RWPE2 (cell line): ENCODE measurements at regions not wholly inside any gene's neighbourhood (a gene's known extent, or its start where the extent isn't known, plus 50 kb on each side); places are given as distances from the start of the nearest gene placed in this dataset.
A peak's percentile ranks its signal among the peaks of the same experiment; 100 is the strongest.

Experiments used
- ATAC-seq: fragments of 200-7000 bp; cut with Tn5 transposase; 3 replicates; pipeline ENCODE4 v1.9.1; 2021; ENCODE audit warnings: low read depth
- DNase-seq: peaks from one replicate; pipeline ENCODE4 v3.0.0-alpha.2; 2020; ENCODE audit warnings: low spot score
- H3K27ac ChIP-seq: fragments of 450-650 bp; 2 replicates; pipeline ENCODE4 v1.5.1; 2017; ENCODE audit warnings: mild to moderate bottlenecking; ENCODE audit not compliant: poor library complexity, severe bottlenecking
- H3K27me3 ChIP-seq: fragments of 250-450 bp; sonication (Bioruptor Pico); 2 replicates; pipeline ENCODE4 v1.5.1; 2021; ENCODE audit warnings: mild to moderate bottlenecking, moderate library complexity; ENCODE audit not compliant: insufficient read depth, poor library complexity, severe bottlenecking
- H3K36me3 ChIP-seq: fragments of 250-450 bp; sonication (Bioruptor Pico); 2 replicates; pipeline ENCODE4 v1.5.1; 2020; ENCODE audit warnings: low read depth, mild to moderate bottlenecking, moderate library complexity
- H3K4me1 ChIP-seq: fragments of 250-450 bp; sonication (Bioruptor Pico); 2 replicates; pipeline ENCODE4 v1.5.1; 2021; ENCODE audit warnings: mild to moderate bottlenecking, moderate library complexity; ENCODE audit not compliant: insufficient read depth, poor library complexity, severe bottlenecking
- H3K4me3 ChIP-seq: fragments of 250-450 bp; sonication (Bioruptor Pico); 2 replicates; pipeline ENCODE4 v1.5.1; 2021; ENCODE audit warnings: mild to moderate bottlenecking, moderate library complexity; ENCODE audit not compliant: severe bottlenecking
- H3K9me3 ChIP-seq: fragments of 250-450 bp; sonication (Bioruptor Pico); 2 replicates; pipeline ENCODE4 v1.5.1; 2021; ENCODE audit warnings: mild to moderate bottlenecking, moderate library complexity; ENCODE audit not compliant: severe bottlenecking
- TF ChIP-seq, protein P1 (sequence below): fragments of 450-650 bp; IDR thresholded peaks from one replicate; pipeline ENCODE4 v1.5.1; 2017; ENCODE audit warnings: mild to moderate bottlenecking, moderate library complexity; ENCODE audit not compliant: poor library complexity, severe bottlenecking

DNA sequence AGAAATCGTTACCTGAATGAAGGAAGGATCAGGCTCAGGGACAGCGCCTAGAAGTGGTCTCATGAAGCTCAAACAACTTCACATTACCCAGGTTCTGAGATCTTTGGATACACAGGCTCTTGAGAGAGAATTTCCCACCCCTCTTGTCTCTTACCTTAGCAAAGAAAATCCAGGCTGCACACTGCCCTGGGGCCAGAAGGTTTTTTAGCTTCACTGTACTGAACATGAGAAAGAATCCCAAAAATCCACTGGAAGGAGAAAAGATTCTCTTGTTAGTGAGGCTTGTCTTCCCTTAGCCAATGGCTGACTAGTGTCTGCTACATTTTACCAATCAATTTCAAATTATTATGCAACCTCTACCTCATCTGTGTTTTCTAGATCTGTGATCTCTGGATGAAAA lies 101.0 kb upstream of the RIOK3 start:
- peaks cover 44% of the 10 kb centered on the region for H3K36me3 ChIP-seq

DNA sequence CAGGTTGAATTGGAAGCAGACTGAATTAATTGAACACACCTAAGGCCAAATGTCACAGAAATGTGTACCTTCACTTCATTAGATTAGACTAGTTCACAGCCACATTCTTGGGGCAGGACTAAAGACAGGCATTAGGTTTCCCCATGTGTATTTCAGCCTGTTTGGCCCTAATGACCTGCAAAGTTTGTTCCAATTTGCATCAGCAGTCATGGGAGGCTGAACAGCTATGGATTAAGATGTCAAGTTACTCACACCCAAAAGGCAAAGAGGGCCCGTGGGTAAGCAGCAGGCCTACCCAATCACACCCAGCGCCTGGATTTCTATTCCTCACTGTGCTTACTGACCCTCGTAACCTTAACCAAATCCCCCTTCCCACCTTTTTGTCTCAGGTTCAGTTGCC lies 99.6 kb upstream of the RIOK3 start:
- Histone ChIP-seq H3K9me3 (no peaks in the 10 kb centered on the region), H3K4me3 (no peak overlapping the region), H3K27ac (no peak overlapping the region), H3K36me3 (peaks cover 38% of the 10 kb centered on the region), H3K27me3 (no peaks in the 10 kb centered on the region), H3K4me1 (no peaks in the 10 kb centered on the region)
- ATAC-seq (no peak), DNase-seq (no peak)
- TF ChIP-seq, protein P1, sequence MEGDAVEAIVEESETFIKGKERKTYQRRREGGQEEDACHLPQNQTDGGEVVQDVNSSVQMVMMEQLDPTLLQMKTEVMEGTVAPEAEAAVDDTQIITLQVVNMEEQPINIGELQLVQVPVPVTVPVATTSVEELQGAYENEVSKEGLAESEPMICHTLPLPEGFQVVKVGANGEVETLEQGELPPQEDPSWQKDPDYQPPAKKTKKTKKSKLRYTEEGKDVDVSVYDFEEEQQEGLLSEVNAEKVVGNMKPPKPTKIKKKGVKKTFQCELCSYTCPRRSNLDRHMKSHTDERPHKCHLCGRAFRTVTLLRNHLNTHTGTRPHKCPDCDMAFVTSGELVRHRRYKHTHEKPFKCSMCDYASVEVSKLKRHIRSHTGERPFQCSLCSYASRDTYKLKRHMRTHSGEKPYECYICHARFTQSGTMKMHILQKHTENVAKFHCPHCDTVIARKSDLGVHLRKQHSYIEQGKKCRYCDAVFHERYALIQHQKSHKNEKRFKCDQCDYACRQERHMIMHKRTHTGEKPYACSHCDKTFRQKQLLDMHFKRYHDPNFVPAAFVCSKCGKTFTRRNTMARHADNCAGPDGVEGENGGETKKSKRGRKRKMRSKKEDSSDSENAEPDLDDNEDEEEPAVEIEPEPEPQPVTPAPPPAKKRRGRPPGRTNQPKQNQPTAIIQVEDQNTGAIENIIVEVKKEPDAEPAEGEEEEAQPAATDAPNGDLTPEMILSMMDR = no peak

More for the DNA sequence above, 101.0 kb upstream of the RIOK3 start:
- no peak for ATAC-seq
- TF ChIP-seq, protein P1 = no peak
- H3K27me3 ChIP-seq = no peaks in the 10 kb centered on the region
- no peaks in the 10 kb centered on the region for H3K9me3 ChIP-seq
- H3K4me3 ChIP-seq = no peak overlapping the region
- no peak overlapping the region for H3K27ac ChIP-seq
- H3K4me1 ChIP-seq = no peaks in the 10 kb centered on the region
- DNase-seq = no peak

DNA sequence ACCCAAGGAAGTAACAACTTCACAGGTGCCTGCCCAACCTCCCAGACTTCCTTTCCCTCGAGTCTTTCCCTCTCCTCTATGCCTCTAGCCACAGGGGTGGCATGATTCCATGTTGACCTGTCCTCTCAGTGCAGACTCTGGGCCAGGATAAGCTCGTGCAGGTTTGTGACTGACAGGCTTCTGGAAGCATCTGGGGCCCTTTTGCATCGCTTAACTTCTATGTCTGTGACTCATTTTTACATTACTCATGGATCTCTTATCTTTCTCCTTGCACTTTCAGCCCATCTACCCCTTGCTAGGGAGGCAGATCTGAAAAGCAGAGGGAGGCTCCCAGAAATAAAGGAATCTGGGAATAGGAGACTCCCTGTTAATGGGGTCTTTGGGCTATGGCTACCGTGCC lies 98.5 kb upstream of the RIOK3 start:
- no peak overlapping the region for H3K4me3 ChIP-seq
- TF ChIP-seq, protein P1 = no peak
- H3K27me3 ChIP-seq = no peaks in the 10 kb centered on the region
- no peak for DNase-seq
- peaks cover 26% of the 10 kb centered on the region for H3K36me3 ChIP-seq
- no peaks in the 10 kb centered on the region for H3K4me1 ChIP-seq
- no peaks in the 10 kb centered on the region for H3K9me3 ChIP-seq
- ATAC-seq = peak; percentile 89
- no peak overlapping the region for H3K27ac ChIP-seq

DNA sequence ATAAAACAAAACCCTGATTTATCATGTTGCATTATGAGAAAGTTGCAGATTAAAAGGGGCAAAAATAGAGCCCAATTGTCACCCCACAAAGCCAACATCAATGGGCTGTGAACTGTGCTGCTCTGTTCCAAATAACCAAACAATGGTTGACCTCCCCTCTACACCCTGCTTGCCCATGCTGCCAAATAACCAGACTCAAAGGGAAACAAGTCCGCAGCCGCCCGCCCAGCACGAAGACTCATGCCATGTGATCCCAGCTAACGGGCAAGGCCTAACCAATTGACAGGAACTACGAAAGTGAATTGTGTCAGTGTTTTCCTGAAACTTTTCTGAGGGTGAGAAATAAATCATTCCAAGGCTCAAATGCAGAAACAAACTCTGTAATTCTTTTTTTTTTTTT lies 97.9 kb upstream of the RIOK3 start:
- H3K9me3 ChIP-seq = no peaks in the 10 kb centered on the region
- H3K4me3 ChIP-seq = no peak overlapping the region
- DNase-seq = no peak
- TF ChIP-seq, protein P1 = no peak
- H3K4me1 ChIP-seq = no peaks in the 10 kb centered on the region
- no peak overlapping the region for H3K27ac ChIP-seq
- H3K27me3 ChIP-seq = no peaks in the 10 kb centered on the region
- H3K36me3 ChIP-seq = peaks cover 20% of the 10 kb centered on the region
- no peak for ATAC-seq

DNA sequence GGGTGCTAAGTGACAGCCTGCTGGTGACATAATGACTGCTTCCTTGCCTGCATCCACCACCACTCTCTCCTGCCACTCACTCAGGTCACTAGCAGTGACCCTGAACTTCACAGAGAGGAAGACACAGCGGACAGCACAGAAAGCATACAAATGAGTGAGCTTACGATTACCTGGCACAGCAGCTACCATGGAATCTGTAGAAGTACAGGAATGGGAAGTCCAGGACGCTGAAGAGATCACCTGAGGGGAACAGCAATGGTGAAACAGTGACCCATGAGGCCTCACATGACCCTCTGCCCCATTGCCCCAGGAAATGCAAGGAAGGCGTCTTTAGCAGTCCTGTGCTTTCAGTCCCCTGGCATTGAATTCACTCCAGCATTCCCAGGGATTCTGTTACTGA lies 96.7 kb upstream of the RIOK3 start:
- no peak overlapping the region for H3K27ac ChIP-seq
- TF ChIP-seq, protein P1 = no peak
- H3K4me3 ChIP-seq = no peak overlapping the region
- no peak for ATAC-seq
- H3K27me3 ChIP-seq = no peaks in the 10 kb centered on the region
- H3K9me3 ChIP-seq = no peaks in the 10 kb centered on the region
- no peaks in the 10 kb centered on the region for H3K4me1 ChIP-seq
- H3K36me3 ChIP-seq = peaks cover 12% of the 10 kb centered on the region
- DNase-seq = no peak
